HG03469 (cell line): ENCODE measurements at regions not wholly inside any gene's neighbourhood (a gene's known extent, or its start where the extent isn't known, plus 50 kb on each side); places are given as distances from the start of the nearest gene placed in this dataset.

Source experiments
- ATAC-seq: cut with Tn5 transposase; IDR thresholded peaks from one replicate; pipeline ENCODE4 v1.9.1; 2021; ENCODE audit warnings: mild to moderate bottlenecking, moderate library complexity, moderate number of reproducible peaks; ENCODE audit not compliant: unreplicated experiment

DNA sequence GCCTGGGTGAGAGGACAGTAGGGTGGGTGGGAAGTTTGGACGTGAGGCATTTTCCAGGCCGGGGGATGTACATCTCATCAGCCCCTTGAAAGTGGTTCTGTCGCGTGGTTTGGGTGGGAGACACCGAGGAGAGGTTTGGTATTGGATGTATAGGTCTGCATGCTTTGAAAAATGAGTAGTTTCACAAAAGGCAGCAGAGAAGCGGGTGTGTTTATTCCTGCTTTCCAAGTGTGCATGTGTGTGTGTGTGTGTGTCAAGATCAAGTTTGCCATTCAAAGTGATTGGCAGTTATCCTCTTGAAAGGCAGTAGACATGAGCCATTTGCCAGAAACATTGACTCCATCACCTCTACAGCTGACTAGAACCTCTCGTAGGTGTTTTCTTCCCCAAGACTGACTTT lies 423.1 kb upstream of the POU3F3 start:
- ATAC-seq: no peak

DNA sequence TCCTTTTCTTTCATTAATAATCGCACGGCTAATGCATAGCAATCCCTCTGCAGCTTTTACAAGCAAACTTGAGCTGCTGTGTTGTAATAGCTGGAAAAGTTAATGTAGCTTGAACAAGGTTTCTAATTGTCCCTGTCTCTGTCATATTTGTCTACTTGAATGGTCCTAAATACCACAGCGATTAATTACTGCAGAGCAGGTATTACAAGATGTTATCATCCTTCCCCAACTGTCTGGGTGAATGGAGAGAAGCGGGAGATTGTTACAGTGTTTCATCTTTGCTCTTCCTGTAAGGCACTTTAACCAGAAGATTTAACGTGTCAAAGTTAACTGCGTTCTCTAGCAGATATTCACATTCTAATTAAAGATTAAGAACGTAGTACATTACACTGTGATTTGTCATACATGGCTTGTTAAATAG lies 422.2 kb upstream of the POU3F3 start:
- no peak for ATAC-seq

DNA sequence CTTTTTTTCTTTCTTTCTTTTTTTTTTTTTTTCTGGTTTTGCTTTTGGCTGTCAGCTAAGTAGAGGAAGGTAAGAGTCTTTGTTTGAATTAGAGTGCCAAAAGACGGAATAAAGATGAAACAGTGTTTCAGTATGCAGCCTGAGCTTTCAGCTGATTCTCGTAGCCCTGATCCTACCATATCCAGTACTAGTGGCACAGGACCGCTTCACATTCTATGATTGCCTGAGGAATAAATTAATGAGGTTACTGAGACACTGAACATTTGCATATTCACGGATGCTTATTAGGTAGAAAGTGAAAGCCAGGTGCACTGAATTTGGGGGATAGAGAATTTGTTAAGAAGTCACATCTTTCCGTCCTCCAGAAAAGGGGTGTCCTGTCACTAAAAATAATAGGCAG lies 421.5 kb upstream of the POU3F3 start:
- no peak for ATAC-seq

DNA sequence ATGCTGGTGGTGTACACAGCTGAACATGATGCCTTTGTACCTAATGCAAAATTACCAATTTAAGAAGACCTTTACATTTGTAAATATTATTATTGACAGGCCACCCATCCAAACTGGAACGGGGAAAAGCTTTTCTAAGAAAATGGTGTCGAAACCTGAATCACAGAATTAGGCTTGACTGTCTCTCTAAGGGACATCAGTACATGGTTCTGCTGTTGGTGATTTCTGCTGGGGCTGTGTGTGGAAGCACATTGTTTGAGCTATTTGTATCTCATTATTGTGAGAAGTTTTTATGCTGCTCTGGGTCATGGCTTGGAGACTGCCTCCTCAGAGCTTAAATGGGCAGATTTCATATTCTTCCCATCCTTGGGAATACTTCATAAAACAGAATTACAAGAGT lies 420.9 kb upstream of the POU3F3 start:
- no peak for ATAC-seq

DNA sequence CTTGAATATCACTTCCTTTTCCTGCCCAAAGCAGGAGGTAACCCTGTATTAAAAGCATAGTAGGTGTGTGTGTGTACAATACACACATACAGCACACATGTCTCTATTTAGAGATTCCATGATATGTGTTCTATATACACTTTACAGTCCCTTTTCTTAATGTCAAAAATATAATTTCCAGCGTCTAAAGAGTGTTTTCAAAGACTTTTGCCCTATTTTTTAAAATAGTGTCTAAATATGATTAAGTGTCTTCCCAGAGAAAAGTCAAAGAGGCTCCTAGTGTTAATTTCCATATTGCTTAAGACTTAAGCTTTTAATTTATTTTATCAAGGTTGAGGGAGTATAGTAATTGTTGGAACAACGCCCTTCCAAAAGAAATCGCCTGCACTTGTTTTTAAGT lies 420.3 kb upstream of the POU3F3 start:
- no peak for ATAC-seq

DNA sequence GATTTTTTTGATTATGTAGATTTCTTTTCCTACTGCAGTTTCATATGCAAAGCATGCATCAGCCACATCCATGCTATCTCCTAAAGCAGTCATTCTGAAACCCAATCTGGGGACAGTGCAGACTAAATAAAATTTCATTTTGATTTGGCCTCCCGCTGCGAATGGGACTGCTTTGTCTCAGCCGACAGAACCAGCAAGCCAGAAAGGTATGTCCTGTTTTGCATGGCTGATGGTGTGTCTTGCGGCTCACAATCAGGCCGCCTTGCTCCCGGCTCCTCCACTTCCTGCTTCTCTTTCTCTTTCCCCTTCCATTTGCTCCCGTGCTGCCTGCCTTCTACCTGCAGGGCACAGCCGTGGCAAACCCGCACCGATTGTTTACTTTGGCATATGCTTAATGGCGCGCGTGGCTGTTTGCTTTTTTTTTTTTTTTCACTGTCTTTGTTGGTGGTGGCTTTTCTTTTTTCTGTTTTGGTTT lies 419.6 kb upstream of the POU3F3 start:
- ATAC-seq: peak; percentile 91

DNA sequence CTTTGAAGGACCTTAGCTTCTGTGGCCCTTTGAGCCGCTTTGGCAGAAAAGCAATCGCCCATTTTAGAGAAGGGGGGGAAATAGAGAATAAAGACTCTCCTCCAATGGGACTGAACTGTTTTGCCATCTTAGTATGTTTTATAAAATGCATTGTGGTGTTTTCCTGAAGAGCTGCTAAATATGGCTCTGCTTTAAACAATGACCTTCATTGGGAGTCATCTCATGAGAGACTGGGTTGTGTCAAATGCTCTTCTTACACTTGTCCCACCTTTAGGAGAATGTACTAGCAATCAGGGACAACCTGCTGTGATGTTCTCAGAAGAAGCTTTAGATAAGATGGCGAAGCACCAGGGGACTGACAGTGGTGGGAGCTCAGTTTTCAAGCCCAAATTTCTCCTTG lies 418.9 kb upstream of the POU3F3 start:
- ATAC-seq: no peak

DNA sequence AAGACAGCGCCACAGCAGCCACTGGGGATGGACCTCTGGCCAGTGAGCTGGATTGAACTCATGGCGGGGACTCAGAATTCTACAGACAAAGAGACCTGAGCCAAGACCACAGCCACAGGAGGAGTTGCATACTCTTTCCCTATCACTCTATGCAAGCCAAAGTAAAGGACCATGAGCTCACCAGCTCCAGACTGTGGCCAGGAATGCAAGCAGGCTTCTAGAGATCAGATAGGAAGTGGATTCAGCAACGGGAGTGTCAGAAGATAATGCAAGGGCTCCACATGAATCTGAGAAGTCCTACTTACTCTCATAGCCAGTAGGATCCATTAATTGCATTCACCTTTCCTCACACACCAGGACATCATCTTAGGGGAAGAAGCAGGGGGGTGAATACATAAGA lies 415.4 kb upstream of the POU3F3 start:
- ATAC-seq: no peak

DNA sequence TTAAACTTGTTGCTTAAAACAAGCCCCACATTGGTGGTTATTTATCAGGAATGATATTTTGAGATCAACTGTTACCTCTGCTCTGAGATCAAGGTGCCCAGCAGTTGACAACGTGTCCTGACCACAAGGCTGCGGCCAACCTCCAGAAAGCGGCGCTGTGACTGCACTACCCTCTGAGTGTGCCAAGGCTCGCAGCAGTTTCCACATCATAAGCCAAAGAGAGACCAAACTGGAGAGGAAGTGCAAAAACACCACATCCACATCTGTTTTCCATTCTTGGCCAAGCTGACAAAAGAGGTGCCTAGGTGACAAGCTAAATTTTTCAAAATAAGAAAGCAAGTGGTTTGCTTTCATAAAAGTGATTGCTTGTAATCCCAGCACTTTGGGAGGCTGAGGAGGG lies 410.8 kb upstream of the POU3F3 start:
- no peak for ATAC-seq

DNA sequence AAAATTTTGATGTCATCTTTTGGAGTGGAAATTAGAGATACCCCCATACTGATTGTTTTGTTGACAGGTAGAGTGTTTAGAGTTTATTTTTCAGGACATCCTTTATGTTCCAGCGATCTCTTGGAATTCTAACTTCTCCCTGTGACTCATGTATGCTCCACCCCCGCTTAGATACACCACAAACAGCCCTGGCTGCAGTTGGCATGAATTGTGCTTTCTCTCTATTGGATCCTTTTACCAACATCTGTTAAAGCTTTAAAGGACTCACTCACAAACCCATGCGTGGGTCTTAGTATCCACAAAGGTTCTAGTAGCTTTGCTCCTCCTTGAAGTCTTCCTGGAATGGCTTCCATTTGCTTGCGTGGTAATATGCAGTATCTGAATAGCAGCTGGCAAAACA lies 409.5 kb upstream of the POU3F3 start:
- no peak for ATAC-seq

DNA sequence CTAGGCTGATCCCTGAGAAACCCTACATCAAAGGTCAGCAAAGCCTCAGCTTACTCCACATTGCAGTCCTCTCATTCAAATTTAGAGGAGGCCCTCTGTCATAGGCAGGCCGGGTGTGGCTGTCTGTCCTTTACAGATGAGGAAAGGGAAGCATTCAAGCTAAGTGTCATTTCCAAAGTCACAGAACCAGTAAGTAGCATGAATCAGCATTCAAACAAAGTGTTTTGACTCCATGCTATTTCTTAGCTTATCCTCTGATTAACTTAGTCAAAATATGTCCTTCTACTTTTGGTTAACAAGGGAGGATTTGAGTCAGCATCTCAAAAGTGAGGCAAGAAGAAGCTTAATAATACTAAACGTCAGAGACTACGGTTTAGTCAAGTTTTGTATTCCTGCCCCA lies 409.0 kb upstream of the POU3F3 start:
- no peak for ATAC-seq

DNA sequence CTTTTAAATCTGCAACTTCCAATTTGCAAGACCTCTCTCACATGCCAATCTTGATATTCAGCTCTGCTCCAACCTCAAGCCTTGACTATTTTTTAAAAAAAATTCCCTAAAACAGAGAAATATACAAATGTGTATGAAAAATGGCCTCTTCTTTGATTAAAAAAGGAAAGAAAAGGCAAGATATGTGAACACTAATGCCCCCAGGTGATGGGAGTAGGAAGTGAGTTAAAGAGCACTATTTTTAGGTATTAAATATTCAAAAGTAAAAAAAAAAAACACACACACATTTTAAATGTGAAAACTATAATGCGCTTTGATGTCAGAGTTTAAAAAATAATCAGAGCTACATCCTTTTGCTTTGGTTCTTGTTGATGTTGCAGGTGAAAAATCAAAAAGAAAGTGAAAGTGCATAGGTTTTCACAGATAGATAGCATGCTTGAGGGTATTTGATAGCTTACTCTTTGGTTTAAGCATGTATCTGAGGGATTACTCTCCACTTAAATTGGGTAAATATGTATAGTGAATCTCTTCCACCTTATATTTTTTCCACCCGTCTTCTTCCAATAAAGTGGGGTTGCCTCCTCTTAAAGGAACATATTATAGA lies 406.0 kb upstream of the POU3F3 start:
- ATAC-seq: peak; percentile 50

DNA sequence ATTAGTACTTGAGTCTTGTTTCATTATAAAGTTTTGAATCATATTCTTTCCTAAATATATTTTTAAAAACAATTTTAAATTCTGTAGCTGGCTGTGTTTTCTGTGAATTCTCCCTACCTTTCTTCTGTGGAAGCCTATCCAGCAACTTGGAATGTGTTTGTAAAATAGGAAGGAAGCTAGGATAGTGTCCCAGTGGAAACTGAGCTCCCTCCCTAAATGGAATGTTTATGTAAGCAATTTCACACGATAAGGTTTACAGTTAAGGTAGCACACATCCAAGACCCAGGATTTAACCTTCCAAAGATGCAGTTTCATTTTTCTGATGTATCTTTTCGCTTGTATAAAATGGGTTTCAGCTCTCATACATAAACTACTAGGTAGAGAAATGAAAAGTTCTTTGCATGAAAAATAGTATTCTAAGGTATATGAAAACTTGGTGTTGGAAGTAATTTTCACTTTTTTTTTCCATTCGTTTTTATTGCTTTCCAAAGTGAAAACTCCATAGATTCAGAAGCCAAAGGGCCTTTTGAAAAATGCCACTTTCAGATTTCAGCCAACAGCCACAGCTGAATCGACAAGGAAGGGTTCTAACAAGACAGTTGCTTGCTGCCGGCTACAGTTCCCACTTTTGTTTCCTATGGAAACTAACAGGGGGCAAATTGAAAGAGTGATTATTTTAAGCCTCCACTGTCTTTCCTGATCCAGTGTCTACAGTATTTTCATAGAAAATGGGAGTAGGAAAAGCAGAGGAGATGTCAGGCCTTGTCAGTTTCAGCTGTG lies 405.1 kb upstream of the POU3F3 start:
- no peak for ATAC-seq

DNA sequence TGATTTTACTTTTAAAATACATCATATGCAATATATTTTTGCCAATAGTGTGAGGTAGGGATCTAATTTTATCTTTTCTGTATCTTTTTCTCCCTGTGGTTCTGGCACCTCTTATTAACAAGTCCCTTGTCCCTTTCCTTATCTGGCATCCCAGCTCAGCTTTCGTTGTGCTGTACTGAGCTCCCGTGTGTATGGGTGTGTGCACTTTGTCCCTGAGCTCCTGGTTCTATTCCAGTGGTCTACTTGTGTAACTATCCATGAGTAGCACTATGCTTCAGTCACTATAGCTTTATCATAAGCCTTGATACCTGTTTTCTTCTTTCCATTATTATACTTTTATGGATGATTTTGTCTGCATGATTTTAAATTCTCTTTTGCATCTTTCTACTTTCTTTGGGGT lies 401.4 kb upstream of the POU3F3 start:
- ATAC-seq: no peak

DNA sequence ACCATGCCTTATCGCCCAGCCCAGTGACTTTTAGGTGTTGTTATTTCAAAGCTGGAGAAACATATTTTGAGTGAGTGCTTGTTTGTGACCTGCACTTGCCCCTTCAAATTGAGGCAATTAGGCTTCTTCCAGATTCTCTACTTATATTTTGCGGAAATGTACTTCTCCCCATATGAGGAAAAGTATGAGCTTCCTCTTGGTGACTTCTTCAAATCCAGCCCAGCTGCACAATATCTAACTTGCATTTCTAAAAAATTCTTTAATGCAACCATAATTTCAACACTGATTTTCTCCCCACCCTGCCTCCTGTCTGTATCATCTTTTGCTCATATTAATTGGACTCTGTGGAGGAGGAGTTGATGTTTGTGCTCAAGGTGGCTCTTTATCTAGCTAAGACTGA lies 391.2 kb upstream of the POU3F3 start:
- ATAC-seq: no peak

DNA sequence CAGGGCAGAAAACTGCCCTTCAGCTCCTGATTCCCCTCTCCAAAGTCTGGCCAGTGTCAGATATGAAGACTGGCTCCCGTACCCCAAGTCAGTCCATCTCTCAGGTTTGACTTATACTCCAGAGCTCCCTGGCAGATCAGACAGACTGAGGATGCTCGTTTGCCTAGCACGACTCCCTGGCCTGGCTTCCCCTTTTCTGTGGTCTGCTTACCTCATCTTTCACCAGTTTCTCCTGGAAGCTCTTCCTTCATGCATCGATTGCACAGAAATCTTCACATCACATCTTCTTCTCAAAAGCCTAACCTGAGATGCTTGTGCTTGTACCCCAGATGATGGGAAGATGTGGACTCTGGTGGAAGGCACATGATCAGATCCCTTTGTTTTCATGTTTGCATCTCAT lies 387.9 kb upstream of the POU3F3 start:
- no peak for ATAC-seq

DNA sequence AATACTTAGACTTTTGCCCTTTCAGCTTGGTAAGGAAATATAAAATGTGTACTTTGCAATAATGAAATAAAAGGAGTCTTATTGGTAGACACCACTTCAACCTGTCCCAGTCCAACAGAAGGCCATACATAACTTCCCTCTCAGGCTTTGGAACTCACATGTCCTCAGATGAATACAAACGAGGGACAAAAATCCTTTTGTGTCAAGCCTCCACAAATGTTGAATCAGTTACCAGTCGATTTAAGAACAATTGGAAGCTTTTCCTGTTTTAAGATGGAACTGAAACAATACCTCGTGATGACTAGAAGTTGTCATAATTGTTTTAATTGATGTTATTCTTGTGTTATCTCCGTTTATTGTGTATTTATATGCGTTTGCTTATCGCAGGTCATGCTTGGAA lies 385.1 kb upstream of the POU3F3 start:
- no peak for ATAC-seq

DNA sequence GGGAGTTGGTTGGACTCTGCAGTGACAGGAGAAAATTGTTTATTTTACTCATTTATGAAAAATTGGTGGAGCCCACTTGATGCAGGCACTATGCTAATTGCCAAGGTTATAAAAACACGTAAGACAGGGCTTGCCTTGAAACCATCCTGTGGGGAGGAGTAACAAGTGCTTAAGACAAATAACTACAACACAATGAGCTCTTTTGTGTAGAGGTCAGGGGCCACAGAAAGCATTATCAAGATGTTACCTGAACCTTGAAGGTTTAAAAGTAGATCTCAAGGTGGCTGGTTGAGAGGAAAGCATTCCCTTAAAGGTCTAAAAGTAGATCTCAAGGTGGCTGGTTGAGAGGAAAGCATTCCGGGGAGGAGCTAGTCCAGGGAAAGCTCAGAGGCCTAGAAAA lies 381.8 kb upstream of the POU3F3 start:
- no peak for ATAC-seq

DNA sequence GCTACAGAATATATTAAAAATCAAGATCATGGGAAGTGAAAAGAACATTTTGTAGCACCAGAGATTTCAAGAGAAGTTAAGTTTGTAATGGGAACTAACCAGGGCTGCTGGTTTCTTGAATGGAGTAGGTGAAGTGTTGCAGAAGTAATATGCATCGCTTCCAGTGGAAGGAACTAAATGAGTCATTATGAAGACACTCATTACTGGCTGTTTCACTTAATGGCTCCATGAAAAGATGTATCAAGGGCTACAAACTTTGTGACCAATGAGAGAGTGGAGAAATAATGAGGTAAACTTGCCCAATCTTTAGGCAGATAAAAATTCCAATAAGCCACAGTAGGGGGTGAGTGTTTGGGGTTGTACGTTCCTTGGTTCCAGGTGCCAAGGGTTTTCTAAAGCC lies 380.4 kb upstream of the POU3F3 start:
- no peak for ATAC-seq

DNA sequence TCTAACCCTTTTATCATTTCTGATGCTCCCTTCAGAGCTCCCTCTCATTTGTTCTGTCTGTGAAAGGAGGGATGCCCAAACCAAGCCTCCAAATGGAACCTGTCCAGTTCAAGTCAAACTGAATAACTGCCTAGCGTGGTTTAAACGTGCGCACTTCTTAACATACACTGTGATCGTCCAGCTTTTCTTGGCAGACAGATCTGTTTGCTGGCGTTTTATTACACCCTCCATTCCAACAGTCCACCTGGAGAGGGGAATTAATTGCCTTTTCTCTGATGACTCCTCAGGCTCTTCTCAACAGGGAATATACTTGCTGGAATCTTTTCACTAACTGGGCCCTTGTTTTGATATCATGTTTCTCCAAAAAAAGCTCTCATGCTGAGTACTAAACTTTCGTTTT lies 379.2 kb upstream of the POU3F3 start:
- no peak for ATAC-seq

DNA sequence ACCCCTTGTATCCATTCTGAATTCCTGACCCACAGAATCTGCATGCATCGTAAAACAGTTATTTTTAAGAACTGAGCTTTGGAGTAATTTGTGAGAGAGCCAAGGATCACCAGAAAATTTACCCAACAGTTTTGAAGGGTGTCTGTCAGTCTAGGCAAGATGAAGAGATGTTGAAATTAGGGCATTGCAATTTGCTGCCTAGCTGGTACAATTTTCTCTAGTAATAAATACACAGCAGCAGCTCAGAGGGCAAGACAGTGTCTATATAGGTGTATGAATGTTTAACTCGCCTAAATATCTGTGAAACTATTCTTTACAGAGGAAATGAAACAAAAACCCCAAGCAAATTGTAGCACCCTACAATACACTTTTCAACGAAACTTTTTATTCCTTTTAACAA lies 377.8 kb upstream of the POU3F3 start:
- ATAC-seq: no peak

DNA sequence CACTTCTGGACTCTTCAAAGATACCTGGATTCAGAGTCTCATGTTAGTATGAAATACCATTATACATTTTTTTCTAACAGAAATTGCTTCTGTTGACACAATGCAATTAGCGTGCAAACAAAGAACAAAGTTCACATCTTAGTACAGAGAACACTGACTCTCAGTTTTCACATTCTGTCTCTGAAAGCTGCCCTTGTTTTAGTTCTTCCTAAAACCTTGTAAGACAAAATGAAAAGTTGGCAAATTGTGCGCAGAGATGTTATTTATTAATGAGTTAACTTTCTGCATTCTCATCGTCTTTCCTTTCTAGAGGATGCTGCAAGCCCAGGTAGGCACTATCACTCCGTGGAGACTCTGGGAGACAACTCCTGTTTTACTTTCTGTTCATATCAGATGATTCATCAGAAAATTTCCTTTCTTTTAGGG lies 377.3 kb upstream of the POU3F3 start:
- ATAC-seq: no peak

DNA sequence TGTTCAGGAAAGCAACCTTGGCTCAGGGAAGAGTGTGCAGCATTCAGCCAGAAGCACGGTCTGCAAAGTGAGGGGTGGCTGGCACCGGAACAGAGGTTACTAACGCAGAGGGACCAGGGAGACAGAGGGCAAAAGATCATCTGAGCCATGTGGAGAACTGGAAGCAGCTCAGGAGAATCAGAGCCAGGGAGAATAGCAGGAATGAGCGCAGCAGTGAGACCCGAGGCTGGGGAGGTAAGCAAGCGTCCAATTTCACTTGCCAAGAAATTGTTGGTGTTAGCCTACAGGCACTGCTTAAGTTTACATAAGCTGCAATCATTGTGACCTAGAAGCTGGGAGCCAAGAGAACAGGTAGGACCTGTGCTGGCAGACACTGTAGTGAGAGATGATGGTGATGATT lies 372.6 kb upstream of the POU3F3 start:
- ATAC-seq: no peak
